GM21381 (cell line): ENCODE measurements at regions not wholly inside any gene's neighbourhood (a gene's known extent, or its start where the extent isn't known, plus 50 kb on each side); places are given as distances from the start of the nearest gene placed in this dataset.

ENCODE experiments used
- ATAC-seq: cut with Tn5 transposase; IDR thresholded peaks from one replicate; pipeline ENCODE4 v1.9.1; 2021; ENCODE audit warnings: mild to moderate bottlenecking, moderate library complexity; ENCODE audit not compliant: unreplicated experiment

- no peak for ATAC-seq
These were observed 439.2 kb upstream of the IGFBP3 start for GRCh38 chr7:46360296-46360695.

GRCh38 chr7:46357851-46358250 lies 436.8 kb upstream of the IGFBP3 start:
- ATAC-seq: no peak

- no peak for ATAC-seq
These were observed 436.2 kb upstream of the IGFBP3 start for GRCh38 chr7:46357290-46357689.

GRCh38 chr7:46356371-46356770 lies 435.3 kb upstream of the IGFBP3 start:
- no peak for ATAC-seq

GRCh38 chr7:46355331-46355730 lies 434.3 kb upstream of the IGFBP3 start:
- no peak for ATAC-seq

- no peak for ATAC-seq
These were observed 431.2 kb upstream of the IGFBP3 start for GRCh38 chr7:46352004-46352954.

- no peak for ATAC-seq
These were observed 428.4 kb upstream of the IGFBP3 start for GRCh38 chr7:46349490-46349889.

GRCh38 chr7:46344533-46344932 lies 423.5 kb upstream of the IGFBP3 start:
- no peak for ATAC-seq

- no peak for ATAC-seq
These were observed 422.7 kb upstream of the IGFBP3 start for GRCh38 chr7:46343802-46344201.

- ATAC-seq: no peak
These were observed 401.9 kb upstream of the IGFBP3 start for GRCh38 chr7:46322937-46323336.

GRCh38 chr7:46321556-46322205 lies 400.6 kb upstream of the IGFBP3 start:
- ATAC-seq: no peak

- no peak for ATAC-seq
These were observed 399.9 kb upstream of the IGFBP3 start for GRCh38 chr7:46320956-46321355.

GRCh38 chr7:46319841-46320240 lies 398.8 kb upstream of the IGFBP3 start:
- ATAC-seq: no peak

- no peak for ATAC-seq
These were observed 397.2 kb upstream of the IGFBP3 start for GRCh38 chr7:46318276-46318675.

GRCh38 chr7:46317256-46317655 lies 396.2 kb upstream of the IGFBP3 start:
- ATAC-seq: no peak

GRCh38 chr7:46315891-46316290 lies 394.8 kb upstream of the IGFBP3 start:
- ATAC-seq: no peak

- ATAC-seq: no peak
These were observed 380.6 kb upstream of the IGFBP3 start for GRCh38 chr7:46301677-46302076.

- no peak for ATAC-seq
These were observed 376.4 kb upstream of the IGFBP3 start for GRCh38 chr7:46297515-46297914.

GRCh38 chr7:46296526-46296925 lies 375.5 kb upstream of the IGFBP3 start:
- ATAC-seq: no peak

- no peak for ATAC-seq
These were observed 373.3 kb upstream of the IGFBP3 start for GRCh38 chr7:46294381-46294780.

- ATAC-seq: no peak
These were observed 371.7 kb upstream of the IGFBP3 start for GRCh38 chr7:46292741-46293140.

- ATAC-seq: no peak
These were observed 370.6 kb upstream of the IGFBP3 start for GRCh38 chr7:46291601-46292150.
